Neural progenitor cell (in vitro differentiated cells): ENCODE measurements at regions not wholly inside any gene's neighbourhood (a gene's known extent, or its start where the extent isn't known, plus 50 kb on each side); places are given as distances from the start of the nearest gene placed in this dataset.

Experiments
- DNase-seq: peaks from one replicate; pipeline ENCODE4 v3.0.0-alpha.2; 2016; ENCODE audit warnings: low spot score
- H2AFZ ChIP-seq: fragments of 200-600 bp; sonication (generic); replicated peaks from 2 replicates; pipeline ENCODE4 v1.6.1; 2016; ENCODE audit warnings: antibody characterized with exemption
- H3F3A ChIP-seq: fragments of 200-600 bp; sonication (generic); 2 replicates; pipeline ENCODE4 v1.6.1; 2016; ENCODE audit warnings: antibody characterized with exemption, low read depth
- H3K27ac ChIP-seq: fragments of 200-600 bp; sonication (generic); 2 replicates; pipeline ENCODE4 v1.5.1; 2016; ENCODE audit warnings: mild to moderate bottlenecking
- H3K27me3 ChIP-seq: fragments of 200-600 bp; sonication (generic); 2 replicates; pipeline ENCODE4 v1.6.1; 2016; ENCODE audit warnings: mild to moderate bottlenecking, moderate library complexity
- H3K36me3 ChIP-seq: fragments of 200-600 bp; sonication (generic); 2 replicates; pipeline ENCODE4 v1.5.1; 2016
- H3K4me1 ChIP-seq: fragments of 200-600 bp; sonication (generic); 2 replicates; pipeline ENCODE4 v1.6.1; 2016; ENCODE audit warnings: mixed run types
- H3K4me2 ChIP-seq: fragments of 200-600 bp; sonication (generic); 2 replicates; pipeline ENCODE4 v1.6.1; 2016
- H3K4me3 ChIP-seq: fragments of 200-600 bp; sonication (generic); 2 replicates; pipeline ENCODE4 v1.5.1; 2016
- H3K79me2 ChIP-seq: fragments of 200-600 bp; sonication (generic); 2 replicates; pipeline ENCODE4 v1.6.1; 2016; ENCODE audit warnings: low read depth
- H3K9ac ChIP-seq: fragments of 200-600 bp; sonication (generic); 2 replicates; pipeline ENCODE4 v1.6.1; 2016
- H3K9me3 ChIP-seq: fragments of 200-600 bp; sonication (generic); 2 replicates; pipeline ENCODE4 v1.5.1; 2016; ENCODE audit warnings: low read depth
- H4K20me1 ChIP-seq: fragments of 200-600 bp; sonication (generic); 2 replicates; pipeline ENCODE4 v1.6.1; 2016; ENCODE audit warnings: low read depth
- H3K27ac Mint-ChIP-seq: 3 replicates; pipeline ENCODE4 v1.8.0; 2021; ENCODE audit warnings: mixed read lengths
- H3K27me3 Mint-ChIP-seq: 2 replicates; pipeline ENCODE4 v1.8.0; 2022; ENCODE audit warnings: low read depth, mild to moderate bottlenecking, inconsistent platforms, moderate library complexity, mixed read lengths; ENCODE audit not compliant: insufficient read depth
- H3K36me3 Mint-ChIP-seq: 3 replicates; pipeline ENCODE4 v1.8.0; 2021; ENCODE audit warnings: mixed read lengths
- H3K4me1 Mint-ChIP-seq: 3 replicates; pipeline ENCODE4 v1.8.0; 2021; ENCODE audit warnings: mixed read lengths
- H3K4me3 Mint-ChIP-seq: 3 replicates; pipeline ENCODE4 v1.8.0; 2021; ENCODE audit warnings: mild to moderate bottlenecking, moderate library complexity, mixed read lengths
- H3K9me3 Mint-ChIP-seq: 3 replicates; pipeline ENCODE4 v1.8.0; 2020; ENCODE audit warnings: mixed read lengths
- CTCF ChIP-seq: fragments of 200-600 bp; sonication (generic); IDR thresholded peaks from 2 replicates; pipeline ENCODE4 v1.5.1; 2017; ENCODE audit warnings: antibody characterized with exemption, mild to moderate bottlenecking
- EZH2 ChIP-seq: fragments of 200-600 bp; sonication (generic); IDR thresholded peaks from 2 replicates; pipeline ENCODE4 v1.6.1; 2017; ENCODE audit warnings: antibody characterized with exemption, mild to moderate bottlenecking, moderate library complexity
- EZH2phosphoT487 ChIP-seq: fragments of 200-600 bp; sonication (generic); IDR thresholded peaks from 2 replicates; pipeline ENCODE4 v1.6.1; 2017; ENCODE audit warnings: antibody characterized with exemption

DNA sequence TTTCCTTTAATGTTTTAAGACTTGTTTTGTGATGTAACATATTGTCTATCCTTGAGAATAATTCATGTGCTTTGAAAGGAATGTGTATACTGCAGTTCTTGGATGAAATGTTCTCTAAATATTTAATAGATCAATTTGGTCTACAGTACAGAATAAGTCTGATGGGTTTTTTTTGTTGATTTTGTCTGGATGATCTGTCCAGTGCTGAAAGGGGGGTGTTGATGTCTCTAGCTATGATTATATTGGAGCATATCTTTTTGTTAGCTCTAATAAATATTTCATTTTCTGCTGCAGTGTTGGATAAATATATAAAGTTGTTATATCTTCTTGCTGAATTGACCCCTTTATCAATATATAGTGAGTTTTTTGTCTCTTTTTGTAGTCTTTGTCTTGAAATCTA lies 269.9 kb upstream of the TUSC1 start:
- H2AFZ ChIP-seq: no peak overlapping the region
- H3K79me2 ChIP-seq: no peaks in the 10 kb centered on the region
- H3K36me3 ChIP-seq: no peaks in the 10 kb centered on the region
- H3K4me3 Mint-ChIP-seq: no peak overlapping the region
- no peaks in the 10 kb centered on the region for H3F3A ChIP-seq
- no peak overlapping the region for H3K4me3 ChIP-seq
- no peaks in the 10 kb centered on the region for H4K20me1 ChIP-seq
- H3K9me3 Mint-ChIP-seq: peaks cover 6% of the 10 kb centered on the region
- H3K9ac ChIP-seq: no peak overlapping the region
- H3K4me2 ChIP-seq: no peak overlapping the region
- no peaks in the 10 kb centered on the region for H3K4me1 Mint-ChIP-seq
- H3K27me3 Mint-ChIP-seq: no peaks in the 10 kb centered on the region
- H3K27me3 ChIP-seq: no peaks in the 10 kb centered on the region
- H3K9me3 ChIP-seq: no peaks in the 10 kb centered on the region
- no peak overlapping the region for H3K27ac Mint-ChIP-seq
- H3K36me3 Mint-ChIP-seq: no peaks in the 10 kb centered on the region
- no peak overlapping the region for H3K27ac ChIP-seq
- no peak for DNase-seq
- no peaks in the 10 kb centered on the region for H3K4me1 ChIP-seq
- TF ChIP-seq EZH2phosphoT487 (no peak), EZH2 (no peak), CTCF (no peak)

GRCh38 chr9:25939126-25939525 lies 260.9 kb upstream of the TUSC1 start:
- Histone ChIP-seq H3K4me1 (no peaks in the 10 kb centered on the region), H3K36me3 (no peaks in the 10 kb centered on the region), H3K4me3 (no peak overlapping the region), H3K9ac (no peak overlapping the region), H3K27me3 (no peaks in the 10 kb centered on the region), H3K4me2 (no peak overlapping the region), H3K9me3 (no peaks in the 10 kb centered on the region), H3K79me2 (no peaks in the 10 kb centered on the region), H2AFZ (no peak overlapping the region), H3F3A (no peaks in the 10 kb centered on the region), H3K27ac (no peak overlapping the region), H4K20me1 (no peaks in the 10 kb centered on the region)
- Mint-ChIP-seq H3K4me1 (no peaks in the 10 kb centered on the region), H3K4me3 (no peak overlapping the region), H3K27me3 (no peaks in the 10 kb centered on the region), H3K9me3 (no peaks in the 10 kb centered on the region), H3K27ac (no peak overlapping the region), H3K36me3 (no peaks in the 10 kb centered on the region)
- TF ChIP-seq EZH2phosphoT487: no peak
- no peak for TF ChIP-seq CTCF
- TF ChIP-seq EZH2: no peak
- DNase-seq: no peak

- TF ChIP-seq CTCF (no peak), EZH2phosphoT487 (no peak), EZH2 (no peak)
- no peak for DNase-seq
- Mint-ChIP-seq H3K9me3 (no peaks in the 10 kb centered on the region), H3K27me3 (no peaks in the 10 kb centered on the region), H3K36me3 (no peaks in the 10 kb centered on the region), H3K27ac (no peak overlapping the region), H3K4me1 (no peaks in the 10 kb centered on the region), H3K4me3 (no peak overlapping the region)
- no peak overlapping the region for H3K9ac ChIP-seq
- no peak overlapping the region for H2AFZ ChIP-seq
- no peak overlapping the region for H3K27ac ChIP-seq
- no peaks in the 10 kb centered on the region for H3K79me2 ChIP-seq
- H3K4me2 ChIP-seq: no peak overlapping the region
- H4K20me1 ChIP-seq: no peaks in the 10 kb centered on the region
- H3K4me1 ChIP-seq: no peaks in the 10 kb centered on the region
- no peak overlapping the region for H3K4me3 ChIP-seq
- no peaks in the 10 kb centered on the region for H3F3A ChIP-seq
- H3K9me3 ChIP-seq: no peaks in the 10 kb centered on the region
- no peaks in the 10 kb centered on the region for H3K36me3 ChIP-seq
- H3K27me3 ChIP-seq: no peaks in the 10 kb centered on the region
Measured at GRCh38 chr9:25936031-25936430, 257.8 kb upstream of the TUSC1 start.

DNA sequence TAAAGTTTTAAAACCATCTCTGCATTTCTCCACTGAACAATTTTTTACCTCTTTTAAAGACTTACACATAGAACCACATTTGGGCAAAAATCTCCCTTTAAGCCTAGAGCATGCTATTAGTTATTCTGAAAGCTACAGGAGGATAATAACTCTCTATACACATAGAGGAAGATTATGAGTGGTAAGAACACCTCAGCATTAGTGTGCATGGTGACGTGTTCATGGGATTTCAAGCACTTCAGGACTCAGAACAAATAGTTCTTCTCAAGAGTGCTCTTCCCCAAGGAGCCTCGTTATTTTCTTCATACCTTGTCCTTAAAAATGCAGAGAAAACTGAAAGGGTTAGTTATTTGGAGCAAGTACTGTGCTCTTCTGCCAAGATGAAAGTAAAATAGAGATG lies 256.9 kb upstream of the TUSC1 start:
- Mint-ChIP-seq H3K9me3 (no peaks in the 10 kb centered on the region), H3K27me3 (no peaks in the 10 kb centered on the region), H3K27ac (no peak overlapping the region), H3K36me3 (no peaks in the 10 kb centered on the region), H3K4me1 (no peaks in the 10 kb centered on the region), H3K4me3 (no peak overlapping the region)
- H3K79me2 ChIP-seq: no peaks in the 10 kb centered on the region
- no peak overlapping the region for H3K27ac ChIP-seq
- no peak overlapping the region for H3K4me3 ChIP-seq
- no peak overlapping the region for H2AFZ ChIP-seq
- no peak for DNase-seq
- H3F3A ChIP-seq: no peaks in the 10 kb centered on the region
- H3K4me2 ChIP-seq: no peak overlapping the region
- H3K27me3 ChIP-seq: no peaks in the 10 kb centered on the region
- H3K36me3 ChIP-seq: no peaks in the 10 kb centered on the region
- no peak for TF ChIP-seq EZH2
- no peak for TF ChIP-seq EZH2phosphoT487
- no peak for TF ChIP-seq CTCF
- H3K9me3 ChIP-seq: no peaks in the 10 kb centered on the region
- H4K20me1 ChIP-seq: no peaks in the 10 kb centered on the region
- no peak overlapping the region for H3K9ac ChIP-seq
- no peaks in the 10 kb centered on the region for H3K4me1 ChIP-seq
